Colonic mucosa (tissue), 4 donors: ENCODE measurements at regions not wholly inside any gene's neighbourhood (a gene's known extent, or its start where the extent isn't known, plus 50 kb on each side); places are given as distances from the start of the nearest gene placed in this dataset.
"Not testable (repeated sequence)": the region's sequence is repeated elsewhere in the genome, so short reads cannot be mapped to it uniquely, and the experiment has no call there.

Experiments used
- DNase-seq: peaks from one replicate; pipeline ENCODE4 v3.0.0-alpha.2; 2020
- H3K27ac ChIP-seq: fragments of 200-600 bp; one replicate; pipeline ENCODE4 v1.8.0; 2021
- H3K27me3 ChIP-seq: fragments of 200-600 bp; one replicate; pipeline ENCODE4 v1.8.0; 2021
- H3K36me3 ChIP-seq: fragments of 200-600 bp; one replicate; pipeline ENCODE4 v1.8.0; 2021
- H3K4me1 ChIP-seq: fragments of 200-600 bp; one replicate; pipeline ENCODE4 v1.8.0; 2021; ENCODE audit warnings: mild to moderate bottlenecking
- H3K4me3 ChIP-seq: fragments of 200-600 bp; one replicate; pipeline ENCODE4 v1.8.0; 2021
- H3K9ac ChIP-seq, 2 donors: one replicate each; pipeline ENCODE4 v1.7.0; 2013; ENCODE audit warnings: control low read depth in 2 of 2, low read depth in 2 of 2, low read length in 2 of 2
- H3K9me3 ChIP-seq: fragments of 200-600 bp; one replicate; pipeline ENCODE4 v1.8.0; 2021
- CTCF ChIP-seq: fragments of 200-600 bp; IDR thresholded peaks from one replicate; pipeline ENCODE4 v1.8.0; 2022; ENCODE audit warnings: antibody characterized with exemption, mild to moderate bottlenecking
- intact Hi-C: fragments of 100-400 bp; cut with DNase I; formaldehyde crosslinking; loops from one replicate; pipeline ENCODE4 v1.14.1; 2022
- donor health status: healthy.
- donor health status: DM: no; HTN: no; CAD: no.
- donor health status: DM: no; HTN: no; CAD: no.

- Histone ChIP-seq H3K4me1 (no peaks in the 10 kb centered on the region), H3K27me3 (no peaks in the 10 kb centered on the region), H3K27ac (no peak overlapping the region), H3K4me3 (no peak overlapping the region), H3K9me3 (no peaks in the 10 kb centered on the region), H3K9ac (no peak overlapping the region), H3K36me3 (no peaks in the 10 kb centered on the region)
- DNase-seq: no peak
- intact Hi-C loops: no loop called here
- no peak for TF ChIP-seq CTCF
Observed at GRCh38 chr6:105855433-105855832, 230.7 kb upstream of the PRDM1 start.

GRCh38 chr6:105853979-105854378, 232.2 kb upstream of the PRDM1 start:
- H3K4me3 ChIP-seq, H3K27ac ChIP-seq, H3K36me3 ChIP-seq, H3K9me3 ChIP-seq, H3K27me3 ChIP-seq, H3K4me1 ChIP-seq, intact Hi-C loops, DNase-seq, H3K9ac ChIP-seq: not testable (repeated sequence)

GRCh38 chr6:105851606-105852005, 234.5 kb upstream of the PRDM1 start:
- no peaks in the 10 kb centered on the region for H3K9me3 ChIP-seq
- no peaks in the 10 kb centered on the region for H3K36me3 ChIP-seq
- TF ChIP-seq CTCF: no peak
- no peaks in the 10 kb centered on the region for H3K27me3 ChIP-seq
- no peak overlapping the region for H3K9ac ChIP-seq
- intact Hi-C loops: no loop called here
- H3K27ac ChIP-seq: no peak overlapping the region
- H3K4me1 ChIP-seq: no peaks in the 10 kb centered on the region
- no peak for DNase-seq
- H3K4me3 ChIP-seq: no peak overlapping the region

GRCh38 chr6:105851113-105851580, 235.0 kb upstream of the PRDM1 start:
- no peak for TF ChIP-seq CTCF
- intact Hi-C loops: no loop called here
- Histone ChIP-seq H3K9me3 (no peaks in the 10 kb centered on the region), H3K27me3 (no peaks in the 10 kb centered on the region), H3K9ac (no peak overlapping the region), H3K4me3 (no peak overlapping the region), H3K4me1 (no peaks in the 10 kb centered on the region), H3K36me3 (no peaks in the 10 kb centered on the region), H3K27ac (no peak overlapping the region)
- DNase-seq: no peak

GRCh38 chr6:105850261-105851112, 235.6 kb upstream of the PRDM1 start:
- no peaks in the 10 kb centered on the region for H3K9me3 ChIP-seq
- no peak for DNase-seq

More at GRCh38 chr6:105850261-105851112, 235.6 kb upstream of the PRDM1 start:
- no peak for TF ChIP-seq CTCF
- Histone ChIP-seq H3K4me1 (no peaks in the 10 kb centered on the region), H3K27ac (no peak overlapping the region), H3K27me3 (no peaks in the 10 kb centered on the region), H3K9ac (no peak overlapping the region), H3K4me3 (no peak overlapping the region), H3K36me3 (no peaks in the 10 kb centered on the region)
- intact Hi-C loops: no loop called here
